Stimulated activated CD4-positive, alpha-beta T cell treated with anti-CD3 and anti-CD28 coated beads, TNF-alpha, amount 100 ng/mL, for 48 hours (primary cell): ENCODE measurements at regions not wholly inside any gene's neighbourhood (a gene's known extent, or its start where the extent isn't known, plus 50 kb on each side); places are given as distances from the start of the nearest gene placed in this dataset.

ENCODE experiments used
- DNase-seq, 3 donors: peaks; one replicate each; pipeline ENCODE4 v3.0.0-alpha.2; 2020; ENCODE audit warnings: low read depth in 3 of 3

DNA sequence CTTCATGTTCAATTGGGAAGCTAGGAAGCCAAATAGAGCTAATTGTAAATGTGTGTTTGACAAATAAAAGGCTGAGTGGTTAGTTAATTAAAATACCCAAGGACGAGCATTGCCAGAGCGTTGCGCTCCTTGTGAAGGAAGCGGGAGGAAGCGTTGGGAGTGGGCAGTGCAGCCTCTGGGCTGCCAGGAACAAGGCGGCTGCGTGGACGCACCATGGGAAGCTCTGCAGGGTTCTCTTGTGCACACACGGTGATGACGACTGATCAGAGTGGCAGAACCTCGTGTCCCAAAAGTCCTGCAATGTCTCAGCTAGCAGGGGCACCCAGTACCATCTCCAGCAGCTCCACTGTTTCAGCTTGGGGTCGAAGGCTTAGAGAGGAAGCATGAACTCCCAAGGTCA is 546.6 kb upstream of the TMEM132C start:
- no peak for DNase-seq

DNA sequence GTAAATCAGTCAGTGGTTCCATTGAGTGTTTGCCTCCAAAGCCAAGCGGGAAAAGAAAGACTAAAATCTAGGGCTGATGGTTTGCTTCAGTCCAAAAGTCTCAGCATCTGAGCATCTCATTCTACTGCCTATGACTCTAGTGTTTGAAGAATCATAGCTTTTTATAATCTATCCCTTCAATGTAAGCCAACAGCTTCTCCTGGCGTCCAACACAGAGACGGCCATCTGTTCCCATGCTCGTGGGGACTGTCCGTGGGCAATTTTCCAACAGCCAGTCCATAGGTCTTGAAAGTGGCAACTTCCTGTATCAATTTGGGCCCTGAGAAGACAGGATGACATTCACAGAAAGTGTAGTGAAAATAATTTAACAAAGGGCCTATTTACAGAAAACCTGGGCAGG is 544.4 kb upstream of the TMEM132C start:
- no peak for DNase-seq

DNA sequence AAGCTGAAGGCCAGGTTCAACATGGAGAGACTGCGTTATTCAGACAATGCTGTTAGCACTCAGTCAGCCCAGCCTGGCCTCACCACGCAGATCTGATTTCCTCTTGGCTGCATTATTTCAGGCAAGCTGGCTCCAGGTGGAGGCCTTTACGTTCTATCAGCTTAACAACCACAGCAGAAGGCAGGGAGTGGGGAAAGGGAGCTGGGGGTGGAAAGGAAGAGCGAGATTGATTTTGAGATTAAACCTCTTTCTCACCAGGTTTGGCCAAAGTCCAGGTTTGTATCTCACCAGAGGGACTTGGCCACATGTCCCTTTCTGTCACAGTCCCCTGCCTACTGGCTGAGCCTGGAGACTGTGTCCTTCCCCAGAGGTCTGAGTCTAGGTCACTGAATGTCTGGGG is 543.7 kb upstream of the TMEM132C start:
- DNase-seq, result no peak

DNA sequence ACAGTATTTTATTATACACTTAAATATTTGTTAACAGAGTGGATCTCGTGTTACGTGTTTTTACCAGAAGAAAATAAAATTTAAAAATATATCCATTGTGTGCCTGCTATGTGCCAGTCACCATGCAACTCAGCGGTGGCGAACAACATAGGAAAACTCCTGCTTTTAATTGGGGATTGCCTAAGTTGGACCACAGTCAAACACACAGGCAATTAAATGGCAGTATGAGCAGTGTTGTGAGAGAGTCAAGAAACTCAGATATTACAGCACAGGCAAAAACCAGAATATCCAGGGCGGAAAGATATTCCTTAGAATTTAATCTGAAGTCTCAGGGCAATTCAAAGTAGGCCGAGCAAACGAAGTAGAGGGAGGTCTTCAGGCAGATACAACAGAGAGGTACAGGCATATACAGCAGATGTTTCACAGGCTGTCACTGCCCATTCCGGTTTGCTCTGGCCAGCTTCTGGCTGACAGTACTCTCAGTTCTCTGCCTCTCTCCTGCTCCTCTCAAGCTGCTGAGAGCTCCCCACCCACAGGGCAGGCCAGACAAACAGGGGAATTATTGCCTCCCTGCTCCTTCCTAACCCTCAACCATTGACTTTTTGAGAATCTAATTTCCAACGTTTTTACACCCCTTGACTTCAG is 540.2 kb upstream of the TMEM132C start:
- no peak for DNase-seq

DNA sequence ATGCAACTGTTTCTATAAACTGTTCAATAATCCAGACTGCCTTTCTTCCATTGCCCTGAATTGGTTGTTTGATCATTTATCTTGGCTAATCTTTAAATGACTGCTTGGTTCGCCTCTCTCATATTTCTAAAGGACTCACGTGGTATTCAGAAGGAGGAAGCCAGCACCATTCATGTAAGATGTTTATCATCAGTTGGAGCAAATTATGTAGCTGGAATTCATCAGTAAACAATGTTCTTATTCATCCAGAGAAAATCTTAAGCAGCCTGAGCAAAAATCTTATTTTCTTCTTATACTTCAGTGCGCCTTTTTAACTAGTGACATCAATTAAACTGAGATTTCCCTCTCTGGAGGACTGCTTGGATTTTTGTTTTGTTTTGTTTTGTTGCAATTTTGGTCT is 538.7 kb upstream of the TMEM132C start:
- DNase-seq, result no peak

DNA sequence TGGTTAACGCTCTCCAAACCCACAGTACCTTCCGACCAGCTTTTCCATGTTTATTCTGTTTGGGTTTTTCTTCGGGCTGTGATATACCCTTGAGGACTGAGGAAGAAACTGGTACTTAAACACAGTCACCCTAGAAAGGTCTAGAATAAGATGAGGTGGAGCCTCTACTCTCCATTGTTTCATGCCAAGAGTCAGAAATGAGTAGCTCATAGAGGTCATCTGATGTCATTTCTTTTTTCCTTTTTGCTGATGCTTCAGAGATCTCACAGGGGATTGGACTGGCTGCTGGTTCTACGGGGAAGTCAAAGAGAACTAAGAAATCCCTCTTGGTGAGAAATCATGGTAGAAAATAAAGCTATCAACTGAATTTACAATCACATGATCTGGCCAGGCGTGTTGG is 538.2 kb upstream of the TMEM132C start:
- no peak for DNase-seq

DNA sequence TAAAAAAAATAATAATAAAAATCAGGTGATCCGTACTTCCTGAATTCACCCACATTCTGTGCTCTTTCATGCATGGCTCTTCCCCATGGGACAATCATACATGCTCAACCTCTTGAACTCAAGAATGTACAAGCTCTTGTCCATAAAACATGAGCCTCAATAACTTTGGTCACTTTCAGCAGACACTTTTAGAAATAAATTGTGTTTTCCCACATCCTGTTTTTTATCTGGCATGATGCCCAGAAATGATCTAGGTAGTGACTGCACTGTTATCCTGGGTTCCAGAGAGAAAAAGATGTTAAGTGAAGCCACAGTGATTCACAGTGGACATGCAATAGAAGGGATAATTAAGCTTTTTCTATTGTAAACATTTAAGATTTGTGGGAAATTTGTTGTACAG is 537.6 kb upstream of the TMEM132C start:
- DNase-seq, result no peak

DNA sequence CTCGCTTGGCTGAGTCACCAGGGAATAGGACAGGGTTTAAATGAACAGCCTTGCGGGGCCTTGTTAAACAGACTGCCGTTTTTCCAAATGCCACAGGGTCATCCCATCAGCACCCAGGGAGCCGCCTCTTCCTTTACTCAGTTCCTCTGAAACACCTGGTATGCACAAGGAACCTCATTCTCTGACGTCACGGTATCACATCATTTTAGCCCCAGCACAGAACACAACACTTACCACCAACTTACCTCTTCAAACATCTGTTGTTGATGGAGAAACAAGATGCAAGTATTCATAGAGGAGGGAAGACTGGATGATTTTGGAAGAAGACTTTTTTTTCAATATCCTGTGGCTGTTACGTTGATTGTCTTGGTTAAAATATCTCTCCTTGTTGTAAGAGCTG is 535.3 kb upstream of the TMEM132C start:
- no peak for DNase-seq

DNA sequence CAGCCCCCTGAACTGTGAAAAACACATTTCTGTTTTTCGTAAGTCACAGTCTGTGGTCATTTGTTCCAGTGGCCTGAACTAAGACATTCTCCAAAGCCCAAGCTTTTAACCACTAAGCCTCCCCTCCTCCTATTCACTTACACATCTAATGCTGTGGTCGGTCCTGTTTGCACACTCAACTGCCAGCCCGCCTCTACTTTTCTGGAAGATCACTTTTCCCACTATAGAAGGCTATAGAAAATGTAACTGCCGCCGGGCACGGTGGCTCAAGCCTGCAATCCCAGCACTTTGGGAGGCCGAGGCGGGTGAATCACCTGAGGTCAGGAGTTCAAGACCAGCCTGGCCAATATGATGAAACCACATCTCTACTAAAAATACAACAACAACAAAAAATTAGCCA is 524.7 kb upstream of the TMEM132C start:
- no peak for DNase-seq

DNA sequence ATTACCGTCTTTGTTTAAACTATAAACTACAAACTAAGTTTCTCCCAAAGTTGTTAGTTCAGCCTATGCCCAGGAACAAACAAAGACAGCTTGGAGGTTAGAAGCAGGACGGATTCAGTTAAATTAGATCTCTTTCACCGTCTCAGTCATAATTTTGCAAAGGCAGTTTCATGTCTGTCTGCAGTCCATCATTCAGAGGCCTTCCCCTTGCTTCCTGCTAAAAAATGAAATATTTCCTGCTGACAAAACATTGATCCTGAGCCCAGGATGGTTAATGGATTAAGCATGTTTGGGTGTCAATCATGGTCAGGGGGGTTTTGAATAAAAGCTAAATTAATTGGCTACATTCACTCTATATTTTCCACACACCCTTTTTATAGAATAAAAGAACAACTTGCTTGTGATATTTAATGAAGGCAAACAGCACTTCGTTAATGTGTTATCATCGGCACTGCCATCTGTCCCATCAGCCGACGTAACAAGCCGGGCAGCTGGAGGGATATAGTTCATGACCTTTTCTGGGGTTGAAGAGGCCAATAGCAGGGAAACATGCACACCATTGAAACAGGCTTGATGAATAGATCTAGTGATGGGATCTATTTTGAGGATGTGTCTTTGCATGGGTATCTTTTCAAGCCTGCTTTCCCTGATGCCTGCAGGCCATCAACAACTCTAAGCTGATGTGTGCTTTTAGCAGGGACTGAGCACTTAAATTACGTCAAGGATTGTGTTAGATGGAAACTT is 521.3 kb upstream of the TMEM132C start:
- DNase-seq, result no peak

DNA sequence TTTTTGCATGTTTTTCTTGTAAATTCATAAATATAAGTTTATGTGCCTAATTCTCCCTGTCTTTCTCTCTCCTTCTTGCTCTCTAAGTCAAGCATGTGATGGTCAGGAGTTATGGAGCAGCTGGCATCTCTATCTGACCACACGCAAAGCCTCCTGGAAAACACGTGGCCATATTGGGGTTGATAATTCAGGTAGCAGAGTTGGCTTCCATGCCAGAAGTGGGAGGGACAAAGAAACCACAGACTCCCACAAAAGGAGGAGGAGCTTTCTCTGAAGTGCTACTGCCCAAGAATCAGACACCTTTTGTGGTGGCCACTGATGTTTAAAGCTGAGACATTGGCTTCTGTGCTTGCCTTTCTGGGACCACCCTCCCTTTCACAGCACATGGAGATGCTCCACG is 517.6 kb upstream of the TMEM132C start:
- no peak for DNase-seq

DNA sequence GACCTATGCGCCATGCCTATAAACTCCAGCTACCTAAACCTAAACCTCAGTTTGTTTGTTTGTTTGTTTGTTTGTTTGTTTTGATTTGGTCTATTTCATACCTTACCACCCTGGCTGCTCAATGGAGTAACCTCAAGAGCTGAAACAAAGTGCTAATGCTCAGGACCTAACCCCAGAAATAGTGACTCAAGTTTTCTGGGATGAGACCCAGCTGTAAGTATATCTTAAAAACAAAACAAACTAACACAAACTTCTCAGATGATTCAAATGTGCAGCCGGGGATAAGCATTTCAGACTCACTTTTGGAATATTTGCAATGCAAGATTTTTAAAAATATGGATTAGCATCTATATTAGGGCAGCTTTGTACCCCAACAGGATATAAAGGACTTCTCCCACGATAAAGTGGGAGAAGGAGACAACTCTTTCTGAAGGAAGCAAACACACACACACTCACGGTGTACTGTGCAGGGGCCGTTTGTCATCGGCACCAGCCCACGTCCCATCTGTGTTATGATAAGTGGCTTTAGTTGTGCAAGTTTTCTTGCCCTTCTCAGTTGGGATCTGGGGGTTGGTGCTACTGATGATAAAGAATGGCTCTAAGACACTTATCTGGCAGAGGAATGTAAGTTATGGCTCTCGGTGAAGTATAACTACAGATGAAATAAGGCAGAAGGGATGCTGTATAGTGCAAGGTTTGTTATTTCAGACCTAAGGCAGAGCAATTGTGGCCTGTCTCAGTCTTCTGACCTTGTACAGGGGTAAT is 516.7 kb upstream of the TMEM132C start:
- no peak for DNase-seq

DNA sequence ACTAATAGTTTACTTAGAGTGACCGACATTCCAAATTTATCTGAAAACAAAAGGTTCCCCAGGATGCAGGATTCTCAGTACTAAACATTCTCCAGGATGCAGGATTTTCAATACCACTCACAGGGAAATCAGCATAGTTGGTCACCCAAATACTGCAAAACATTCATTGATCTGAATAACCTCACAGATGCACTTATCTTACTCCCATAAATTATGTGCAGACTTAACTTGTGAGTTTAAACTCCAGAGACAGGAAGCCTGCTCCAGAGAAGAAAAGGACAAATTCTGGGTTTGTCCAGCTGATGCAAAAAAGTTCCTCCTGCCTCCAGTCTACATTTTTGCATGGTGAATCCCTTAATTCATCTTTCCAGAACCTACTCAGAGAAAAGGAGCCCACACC is 514.2 kb upstream of the TMEM132C start:
- no peak for DNase-seq

DNA sequence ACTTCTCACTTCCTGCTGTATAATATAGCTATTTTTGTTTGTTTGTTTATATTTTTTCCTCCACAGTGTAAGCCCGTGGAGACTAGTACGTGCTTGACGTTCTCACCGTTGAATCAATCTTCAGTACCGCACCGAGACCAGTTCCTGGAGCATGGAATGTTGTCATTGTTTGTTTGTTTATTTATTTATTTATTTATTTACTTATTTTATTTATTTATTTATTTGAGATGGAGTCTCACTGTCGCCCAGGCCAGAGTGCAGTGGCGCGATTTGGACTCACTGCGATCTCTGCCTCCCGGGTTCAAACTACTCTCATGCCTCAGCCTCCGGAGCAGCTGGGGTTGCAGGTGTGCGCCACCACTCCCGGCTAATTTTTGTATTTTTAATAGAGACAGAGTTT is 506.6 kb upstream of the TMEM132C start:
- no peak for DNase-seq

DNA sequence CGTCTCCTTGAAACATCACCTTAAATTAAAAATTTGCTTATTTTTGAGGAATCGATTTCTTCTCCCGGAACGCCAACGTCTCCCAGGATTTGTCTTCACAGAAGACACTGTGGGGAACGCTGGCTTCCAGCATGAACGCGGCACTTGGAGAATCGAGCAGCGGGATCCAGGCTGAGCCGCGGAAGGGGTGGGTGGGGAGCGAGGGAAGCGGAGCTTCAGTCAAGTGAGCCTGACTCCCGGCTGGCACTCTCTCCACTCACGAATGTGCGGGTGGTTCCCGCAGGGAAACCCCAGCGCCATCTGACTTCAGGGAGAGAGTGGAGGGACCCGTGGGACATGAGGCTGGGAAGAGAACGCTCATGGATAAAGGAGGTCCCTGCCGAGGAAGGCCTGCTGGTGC is 506.0 kb upstream of the TMEM132C start:
- DNase-seq, result no peak

DNA sequence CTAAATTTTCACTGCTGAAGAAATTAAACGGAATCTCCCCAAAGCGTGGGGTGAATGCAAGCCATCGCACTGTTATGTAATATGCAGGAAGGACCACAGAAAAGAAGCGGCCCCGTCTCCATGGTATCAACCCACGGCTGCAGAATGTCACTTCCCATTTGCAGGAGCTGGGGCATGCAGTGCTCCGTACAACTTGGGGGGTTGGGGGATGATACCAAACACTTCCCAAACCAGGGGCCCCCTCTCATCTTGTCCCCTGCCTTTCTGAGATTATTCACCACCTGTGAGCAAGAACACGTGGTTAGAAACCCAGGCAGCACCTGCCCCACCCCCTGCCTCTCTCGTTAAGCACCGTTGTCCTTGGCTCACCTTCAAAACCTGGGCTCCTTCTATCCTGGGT is 505.1 kb upstream of the TMEM132C start:
- DNase-seq, result no peak

DNA sequence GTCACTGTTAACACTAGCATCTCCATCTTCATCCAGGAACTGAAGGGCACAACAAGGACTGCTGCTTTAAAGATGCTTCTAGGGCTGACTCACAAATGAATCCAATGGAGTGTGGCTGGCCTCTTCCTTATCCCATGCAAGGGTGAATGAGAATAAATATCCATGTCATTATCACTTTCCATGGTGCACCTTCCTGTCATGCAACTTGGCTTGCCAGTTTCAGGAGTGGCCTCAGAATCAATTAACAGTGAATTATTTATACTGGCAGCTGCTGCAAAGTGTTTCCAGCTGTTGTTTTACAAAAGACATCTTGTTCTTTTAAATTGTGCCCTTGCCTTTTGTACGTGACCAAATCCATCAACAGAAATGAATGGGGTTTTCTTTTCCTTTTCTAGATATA is 499.3 kb upstream of the TMEM132C start:
- DNase-seq, result no peak

DNA sequence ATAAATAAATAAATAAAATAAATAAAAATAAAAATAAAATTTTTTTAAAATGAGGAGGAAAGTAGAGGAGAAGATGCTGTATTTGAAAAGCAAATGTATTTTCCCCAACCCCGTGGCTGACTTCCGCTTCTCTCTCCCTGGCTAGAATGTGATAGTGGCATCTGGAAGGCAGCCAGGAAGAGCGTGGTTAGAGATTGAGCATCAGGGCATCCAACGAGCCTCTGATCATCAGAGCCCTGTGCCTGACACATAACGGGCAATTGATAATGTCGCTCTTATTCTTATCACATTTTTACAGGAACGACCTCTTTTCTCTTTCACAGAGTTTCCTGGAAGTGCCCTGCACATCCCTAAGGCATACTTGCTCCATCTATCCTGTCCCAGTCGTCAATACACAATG is 496.9 kb upstream of the TMEM132C start:
- no peak for DNase-seq

DNA sequence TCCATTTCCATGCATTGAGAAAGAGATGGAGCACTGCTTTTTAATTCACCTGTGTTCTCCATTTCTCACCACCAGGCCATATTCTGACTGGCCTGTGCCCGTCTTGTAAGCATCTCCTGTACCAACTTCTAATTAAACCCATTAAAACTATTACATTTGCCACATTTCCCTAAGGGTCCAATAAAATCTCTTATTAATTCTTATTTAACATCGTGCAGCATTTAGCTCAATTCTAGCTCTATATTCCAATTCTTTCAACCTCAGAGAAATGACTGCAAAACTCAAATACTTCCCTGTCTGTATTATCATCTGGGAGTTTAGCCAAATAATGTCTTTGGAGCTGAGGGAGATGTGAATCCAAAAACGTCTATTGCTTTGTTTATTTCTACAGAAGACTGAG is 495.4 kb upstream of the TMEM132C start:
- no peak for DNase-seq

DNA sequence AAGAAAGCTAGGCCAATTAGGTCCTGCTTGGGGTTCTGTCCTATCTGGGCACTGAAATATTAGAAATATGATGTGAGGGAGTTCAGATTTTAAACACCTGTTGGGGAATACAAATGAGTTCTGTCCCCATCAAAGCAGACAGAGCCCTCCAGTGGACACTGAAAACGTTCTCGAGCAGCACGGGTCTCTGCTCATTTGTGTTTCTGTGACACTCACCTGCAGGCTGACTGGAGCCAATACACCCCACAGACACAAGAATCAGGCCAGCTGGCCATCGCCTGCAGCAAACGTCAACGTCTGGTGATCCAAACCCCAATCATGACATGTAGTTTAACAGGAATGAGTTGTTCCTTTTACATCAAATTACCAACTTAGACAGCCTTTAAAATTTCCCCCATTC is 493.4 kb upstream of the TMEM132C start:
- DNase-seq, result no peak

DNA sequence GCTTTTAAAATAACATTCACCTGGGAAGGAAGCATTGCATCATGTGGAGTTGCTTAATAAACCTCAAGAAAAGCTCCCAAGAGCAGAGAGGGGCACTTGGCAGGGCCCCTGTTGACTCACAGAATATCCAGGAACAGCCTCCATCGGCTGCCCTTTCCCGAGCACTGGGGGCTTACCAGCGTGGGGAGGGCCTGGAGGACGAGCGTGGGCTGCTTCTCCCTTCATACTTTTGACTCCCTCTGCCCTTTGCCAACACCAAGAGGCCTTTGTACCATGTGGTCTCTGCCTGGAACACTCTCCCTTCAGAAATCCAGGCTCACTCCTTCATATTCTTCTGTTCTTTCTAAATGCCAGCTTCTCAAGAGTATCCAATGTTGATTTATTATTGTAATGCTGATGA is 492.1 kb upstream of the TMEM132C start:
- no peak for DNase-seq

DNA sequence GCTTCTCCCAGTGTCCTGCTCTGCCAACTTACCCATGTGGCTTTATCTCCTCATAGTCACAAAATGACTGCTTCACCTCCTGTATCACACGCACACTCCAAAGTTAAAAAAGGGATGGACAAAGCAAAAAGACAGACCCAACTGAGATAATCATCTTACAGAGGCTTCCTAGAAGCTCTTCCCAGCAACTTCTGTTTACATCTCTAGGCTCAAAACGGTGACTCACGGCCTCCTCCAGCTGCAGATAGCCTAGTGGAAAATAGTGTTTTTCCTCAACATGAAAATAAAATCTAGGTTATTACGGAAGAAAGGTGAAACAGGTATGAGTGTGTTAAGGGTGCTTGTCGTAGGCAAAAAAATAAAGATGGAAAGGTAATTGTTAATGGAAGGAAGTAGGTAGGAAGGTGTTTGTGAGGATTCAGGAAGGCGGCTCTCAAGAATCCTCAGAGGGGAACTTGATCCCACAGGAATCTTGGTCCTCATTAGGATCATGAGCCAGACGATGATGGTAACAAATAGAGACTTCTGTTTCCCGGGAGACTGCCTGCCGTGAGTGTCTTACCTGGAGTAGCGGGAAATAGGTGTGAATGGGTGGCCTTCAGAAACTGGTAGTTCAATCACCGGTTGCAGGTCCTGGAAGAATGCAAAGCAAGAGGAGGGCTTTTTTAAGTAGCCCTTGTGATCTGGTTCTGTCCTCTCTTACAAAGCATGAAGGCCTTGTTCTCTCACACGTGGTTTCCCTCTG is 487.5 kb upstream of the TMEM132C start:
- no peak for DNase-seq
